GM21825 (cell line): ENCODE measurements at regions not wholly inside any gene's neighbourhood (a gene's known extent, or its start where the extent isn't known, plus 50 kb on each side); places are given as distances from the start of the nearest gene placed in this dataset.
"Not testable (repeated sequence)": the region's sequence is repeated elsewhere in the genome, so short reads cannot be mapped to it uniquely, and the experiment has no call there.

Experiments used
- ATAC-seq: cut with Tn5 transposase; IDR thresholded peaks from one replicate; pipeline ENCODE4 v1.9.1; 2021; ENCODE audit warnings: mild to moderate bottlenecking, moderate library complexity; ENCODE audit not compliant: unreplicated experiment

- ATAC-seq: no peak
Observed at GRCh38 chr10:28985137-28985885, 303.6 kb upstream of the LYZL1 start.

- no peak for ATAC-seq
Observed at GRCh38 chr10:28986117-28986792, 302.6 kb upstream of the LYZL1 start.

GRCh38 chr10:28986856-28987255, 302.0 kb upstream of the LYZL1 start:
- ATAC-seq: no peak

- no peak for ATAC-seq
Observed at GRCh38 chr10:28987555-28988320, 301.1 kb upstream of the LYZL1 start.

GRCh38 chr10:28988980-28989379, 299.9 kb upstream of the LYZL1 start:
- ATAC-seq: no peak

- no peak for ATAC-seq
Observed at GRCh38 chr10:28991333-28992270, 297.3 kb upstream of the LYZL1 start.

GRCh38 chr10:28993056-28993455, 295.8 kb upstream of the LYZL1 start:
- no peak for ATAC-seq

GRCh38 chr10:28993861-28994260, 295.0 kb upstream of the LYZL1 start:
- no peak for ATAC-seq

GRCh38 chr10:28994802-28995201, 294.1 kb upstream of the LYZL1 start:
- not testable (repeated sequence) for ATAC-seq

- no peak for ATAC-seq
Observed at GRCh38 chr10:28995497-28995896, 293.4 kb upstream of the LYZL1 start.

GRCh38 chr10:28996345-28996744, 292.5 kb upstream of the LYZL1 start:
- no peak for ATAC-seq

GRCh38 chr10:28996947-28997551, 291.8 kb upstream of the LYZL1 start:
- no peak for ATAC-seq

GRCh38 chr10:28997734-28998133, 291.1 kb upstream of the LYZL1 start:
- no peak for ATAC-seq

- no peak for ATAC-seq
Observed at GRCh38 chr10:29001801-29002200, 287.1 kb upstream of the LYZL1 start.

- ATAC-seq: not testable (repeated sequence)
Observed at GRCh38 chr10:29003014-29003413, 285.9 kb upstream of the LYZL1 start.

GRCh38 chr10:29005988-29006387, 282.9 kb upstream of the LYZL1 start:
- no peak for ATAC-seq

- ATAC-seq: no peak
Observed at GRCh38 chr10:29007370-29007747, 281.5 kb upstream of the LYZL1 start.

- no peak for ATAC-seq
Observed at GRCh38 chr10:29007748-29008610, 280.9 kb upstream of the LYZL1 start.

GRCh38 chr10:29009464-29009863, 279.4 kb upstream of the LYZL1 start:
- ATAC-seq: no peak
